C1 segment of cervical spinal cord (tissue), 14 donors: ENCODE measurements at regions not wholly inside any gene's neighbourhood (a gene's known extent, or its start where the extent isn't known, plus 50 kb on each side); places are given as distances from the start of the nearest gene placed in this dataset.

Experiments used
- DNase-seq, 14 donors: peaks; one replicate each; lab custom pipeline; 2025; lab: John Stamatoyannopoulos, UW

DNA sequence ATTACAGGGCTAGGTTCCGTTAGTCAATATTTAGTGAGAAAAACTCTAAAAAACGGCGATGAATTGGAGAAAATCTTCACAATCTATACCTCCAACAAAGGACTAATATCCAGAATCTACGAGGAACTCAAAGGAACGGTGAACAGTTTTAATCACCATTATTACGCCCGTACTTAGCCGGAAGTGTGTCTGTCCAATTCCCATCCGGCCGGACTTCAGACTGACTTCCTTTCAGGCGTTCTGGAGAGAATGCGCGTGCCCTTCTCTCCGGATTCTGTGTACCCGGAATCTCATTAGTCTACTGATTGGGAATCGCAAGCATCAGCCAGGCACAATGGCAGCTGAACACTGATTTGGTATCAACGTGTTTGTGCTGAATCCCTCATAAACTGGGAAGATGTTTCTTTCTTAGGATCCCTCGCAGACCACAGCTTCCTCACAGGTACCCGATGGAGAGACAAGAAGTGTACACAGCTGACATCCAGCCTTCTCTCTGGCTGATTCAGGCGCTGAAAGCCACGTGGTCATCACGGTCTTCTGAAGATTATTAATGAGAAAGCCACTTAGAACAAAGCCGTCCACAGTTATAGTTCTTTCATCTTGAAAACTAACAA is 239.9 kb downstream of the ZNF516 start:
- DNase-seq: no peak

DNA sequence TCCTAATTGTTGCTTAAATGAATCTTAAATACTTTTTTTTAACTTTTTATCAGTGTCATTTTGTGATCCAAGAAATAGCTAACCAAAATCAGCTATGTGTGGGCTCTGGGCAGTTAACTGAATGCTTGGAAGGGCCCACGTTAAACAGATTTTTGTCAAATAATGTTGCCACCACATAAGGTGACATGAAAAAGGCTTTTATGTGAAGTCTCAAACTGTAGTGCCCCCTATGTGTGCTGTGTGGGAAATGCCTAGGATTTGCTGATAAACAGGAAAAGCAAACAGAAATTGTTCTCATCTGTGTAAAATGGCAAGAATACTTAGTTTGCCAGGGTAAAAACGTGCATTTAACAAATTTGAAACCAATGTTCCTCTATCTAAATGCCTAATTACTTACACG is 242.2 kb downstream of the ZNF516 start:
- DNase-seq: no peak

DNA sequence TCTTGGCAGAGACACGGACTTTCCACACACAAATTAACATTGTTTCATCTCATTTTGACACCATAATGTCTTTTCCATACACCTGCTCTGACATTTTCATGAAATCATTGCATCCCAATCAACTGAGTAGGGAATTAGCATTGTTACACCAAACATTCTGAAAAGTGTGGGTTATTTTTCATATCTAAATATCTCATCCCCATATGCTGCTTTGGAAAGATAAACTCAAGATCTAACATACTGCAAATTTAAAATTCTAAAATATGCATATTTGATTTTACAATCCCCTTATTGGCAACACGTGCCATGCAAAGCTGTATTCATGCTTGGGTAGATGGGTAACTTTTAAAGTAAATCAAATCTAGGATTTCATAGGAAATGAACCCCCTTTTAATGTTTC is 242.9 kb downstream of the ZNF516 start:
- no peak for DNase-seq

DNA sequence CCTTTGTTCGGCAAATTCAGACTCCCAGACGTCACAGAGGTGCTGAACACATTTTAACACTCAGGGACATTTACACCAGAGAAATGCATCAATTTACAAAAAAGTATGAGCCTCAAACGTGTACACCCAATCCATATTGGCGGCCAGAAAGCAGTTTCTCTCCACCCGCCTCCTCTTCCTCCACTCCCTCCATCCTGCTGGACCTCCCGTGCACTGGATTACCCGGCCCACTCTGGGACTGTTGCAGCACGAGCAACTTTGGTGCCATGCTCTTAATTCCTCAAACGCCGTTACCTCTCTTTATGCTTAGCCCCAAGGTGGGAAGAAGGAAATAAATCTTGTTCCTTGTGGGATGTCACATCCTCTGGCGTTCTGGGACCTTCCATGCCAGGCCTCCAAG is 243.4 kb downstream of the ZNF516 start:
- DNase-seq: no peak

DNA sequence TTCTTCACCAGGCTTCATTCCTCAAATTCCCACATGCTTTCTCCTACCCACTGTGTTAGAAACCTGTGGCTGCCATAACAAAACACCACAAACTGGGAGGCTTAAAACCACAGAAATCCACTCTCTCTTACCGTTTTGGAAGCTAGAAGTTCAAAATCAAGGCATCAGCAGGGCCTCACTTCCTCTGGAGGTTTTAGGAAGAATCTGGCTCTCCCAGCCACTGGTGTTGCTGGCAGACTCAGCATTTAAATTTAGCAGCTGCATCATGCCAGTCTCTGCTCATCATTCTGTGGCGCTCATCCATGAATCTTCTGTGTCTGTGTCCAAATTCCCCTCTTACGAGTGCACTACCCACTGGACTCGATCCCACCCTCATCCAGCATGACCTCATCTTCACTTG is 248.5 kb downstream of the ZNF516 start:
- DNase-seq: no peak

DNA sequence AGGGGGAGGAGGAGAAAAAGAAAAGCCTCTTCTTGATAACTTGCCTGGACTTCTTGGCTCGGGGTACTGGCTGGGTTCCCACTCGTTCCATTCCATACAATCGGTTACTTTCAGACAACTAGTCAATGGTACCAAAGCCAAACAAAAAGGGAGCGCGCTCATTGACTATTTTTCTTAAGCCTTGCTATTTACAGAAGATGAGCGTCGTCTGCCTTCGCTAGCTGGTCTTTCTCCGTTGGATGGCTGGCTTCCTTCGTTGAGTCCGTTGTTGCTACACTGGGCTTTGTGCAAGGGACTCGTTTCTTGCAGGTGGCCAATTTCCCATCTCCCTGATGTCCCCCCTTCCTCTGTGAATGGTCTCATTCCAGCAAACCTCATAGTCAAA is 260.4 kb downstream of the ZNF516 start:
- peak in 1 of 14 donors; percentile 18 for DNase-seq

DNA sequence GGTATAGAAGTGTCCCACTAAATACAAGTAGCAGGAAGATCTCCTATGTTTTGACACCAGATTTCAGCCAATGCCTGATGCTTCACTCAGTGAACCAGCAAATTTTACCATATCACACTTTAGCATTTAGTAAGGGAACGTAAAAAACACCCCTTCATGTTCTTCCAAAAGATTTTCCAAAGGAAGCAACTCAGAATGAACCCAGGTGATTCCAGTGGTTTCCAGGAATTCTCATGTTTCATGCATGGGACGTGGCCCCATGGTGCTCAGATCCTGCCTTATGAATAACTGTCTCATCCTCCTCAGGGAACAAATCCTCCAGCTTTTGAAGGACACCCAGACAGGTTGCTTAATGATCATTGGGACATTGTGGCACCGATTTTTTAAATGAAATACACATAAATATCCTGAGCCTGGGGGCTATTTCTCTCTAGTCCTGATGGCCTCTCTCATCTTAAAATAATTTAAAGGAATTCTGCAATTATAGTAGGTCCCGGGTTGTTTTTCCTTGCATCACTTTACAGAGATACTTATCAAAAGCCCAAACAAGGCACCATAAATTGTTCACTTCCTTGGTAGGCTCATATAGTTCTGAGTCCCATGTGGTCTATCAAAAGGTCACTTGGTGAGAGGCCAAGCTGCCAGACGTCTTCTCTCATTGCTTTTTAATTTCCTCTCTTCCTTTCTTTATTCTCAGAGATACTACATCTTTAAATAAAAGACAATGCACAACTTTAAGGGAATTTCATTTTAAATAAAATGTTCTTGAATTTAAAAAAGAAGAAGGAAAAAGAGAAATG is 261.0 kb downstream of the ZNF516 start:
- DNase-seq: no peak

DNA sequence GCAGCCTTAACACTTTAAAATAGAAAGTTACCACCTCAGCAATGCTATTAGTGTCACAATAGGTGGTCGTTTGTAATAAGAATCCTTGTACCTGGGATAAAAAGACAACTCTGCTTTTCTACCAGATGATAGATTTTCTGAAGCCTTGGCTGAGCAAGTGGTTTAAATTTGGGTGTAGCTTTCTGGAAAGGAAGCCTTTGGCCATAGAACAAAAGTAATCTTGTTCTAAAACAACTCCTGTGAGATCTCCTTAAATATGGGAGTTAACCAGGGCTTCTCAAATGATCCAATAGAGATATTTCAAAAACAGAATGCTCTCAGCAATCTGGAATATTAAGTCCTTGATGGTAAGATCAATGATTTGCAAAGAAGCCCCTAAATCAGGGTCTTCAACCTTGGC is 261.6 kb downstream of the ZNF516 start:
- no peak for DNase-seq

DNA sequence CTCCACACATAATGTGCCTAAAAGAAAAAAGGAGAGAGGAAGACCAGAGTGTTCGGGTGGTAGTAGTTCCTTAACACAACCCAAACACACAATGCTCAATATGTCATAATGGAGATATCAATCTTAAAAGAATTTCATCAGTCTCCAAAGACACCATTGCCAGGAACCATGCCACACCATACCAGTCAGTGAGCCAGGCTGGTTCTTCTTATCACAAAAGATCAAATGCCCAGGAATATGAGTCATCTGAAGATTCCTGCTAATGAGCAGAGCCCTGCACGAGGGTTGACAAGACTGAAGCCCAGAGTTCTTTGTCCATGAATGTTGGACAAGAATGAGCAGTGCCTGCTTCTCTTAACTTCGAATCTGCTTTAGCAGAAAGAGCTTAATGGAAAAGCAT is 262.3 kb downstream of the ZNF516 start:
- no peak for DNase-seq

DNA sequence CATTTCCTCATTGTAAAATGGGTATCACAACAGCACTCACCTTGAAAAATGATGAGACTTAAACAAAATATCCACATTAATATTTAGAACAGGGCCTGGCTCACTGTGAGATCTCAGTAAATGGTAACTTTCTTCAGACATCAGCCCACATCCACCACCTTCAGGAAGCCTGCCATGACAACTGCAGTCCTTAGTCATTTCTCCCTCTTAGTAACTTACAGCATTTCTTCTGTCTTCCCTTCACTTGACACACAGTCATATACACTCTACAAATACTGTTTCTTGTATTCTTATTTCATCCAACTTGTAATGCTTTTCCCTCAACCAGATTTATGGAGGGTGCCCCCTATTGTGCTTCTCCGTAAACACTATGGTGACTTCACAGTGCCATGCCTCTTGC is 263.0 kb downstream of the ZNF516 start:
- no peak for DNase-seq

DNA sequence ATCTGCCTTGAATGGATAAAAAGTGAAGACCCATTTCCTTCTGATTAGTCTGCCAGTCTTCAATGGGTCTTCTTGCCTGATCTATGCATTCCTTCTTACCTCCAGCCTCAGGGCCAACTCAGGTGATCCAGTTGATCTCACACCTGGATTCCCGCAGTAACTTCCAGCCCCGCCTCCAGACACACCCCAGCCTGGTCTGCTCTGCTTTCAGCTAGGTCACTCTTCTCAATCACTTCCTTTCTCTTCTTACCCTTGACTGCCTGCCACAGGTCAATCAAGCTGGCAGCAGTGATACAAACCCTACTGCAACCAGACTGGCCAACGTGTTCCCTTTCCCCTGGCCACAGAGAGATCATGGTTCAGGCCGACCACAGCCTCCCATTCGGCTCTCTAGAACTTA is 263.6 kb downstream of the ZNF516 start:
- DNase-seq: no peak

DNA sequence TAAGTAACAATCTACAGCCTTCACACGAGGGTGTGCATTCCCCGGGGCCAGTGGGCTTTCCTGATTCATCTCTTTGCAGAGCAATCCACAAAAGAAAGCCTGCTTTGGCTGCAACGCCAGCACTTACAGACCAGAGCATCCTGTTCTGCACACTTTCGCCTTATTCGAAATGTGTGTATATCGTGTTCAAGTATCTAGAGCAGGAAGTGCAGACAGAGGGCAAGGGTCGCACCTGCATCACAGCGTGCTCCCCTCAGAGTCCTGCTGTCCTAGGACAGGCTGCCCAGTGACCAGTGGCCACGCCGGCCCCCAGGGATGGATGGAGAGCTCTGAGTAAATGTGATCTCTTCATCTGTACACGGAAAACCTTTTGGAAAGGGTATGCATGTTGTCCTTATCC is 264.3 kb downstream of the ZNF516 start:
- no peak for DNase-seq

DNA sequence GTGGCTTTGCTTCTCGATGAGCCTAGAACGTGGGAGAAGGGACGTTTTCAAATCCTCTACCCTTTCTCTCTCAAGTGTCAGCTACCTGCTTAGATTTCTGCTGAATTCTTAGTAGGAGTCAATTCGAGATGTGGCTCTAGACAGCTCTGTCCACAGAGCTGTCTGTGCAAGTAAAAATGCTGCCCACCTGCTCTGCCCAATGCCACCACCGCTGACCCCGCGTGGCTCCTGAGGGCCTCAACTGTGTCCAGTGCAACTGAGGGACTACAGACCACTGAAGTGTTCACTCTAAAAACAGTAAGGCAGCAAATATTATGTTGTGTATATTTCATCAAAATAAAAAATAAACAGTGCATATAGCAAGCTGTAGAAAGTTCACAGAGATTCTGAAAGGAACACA is 266.3 kb downstream of the ZNF516 start:
- DNase-seq: no peak

DNA sequence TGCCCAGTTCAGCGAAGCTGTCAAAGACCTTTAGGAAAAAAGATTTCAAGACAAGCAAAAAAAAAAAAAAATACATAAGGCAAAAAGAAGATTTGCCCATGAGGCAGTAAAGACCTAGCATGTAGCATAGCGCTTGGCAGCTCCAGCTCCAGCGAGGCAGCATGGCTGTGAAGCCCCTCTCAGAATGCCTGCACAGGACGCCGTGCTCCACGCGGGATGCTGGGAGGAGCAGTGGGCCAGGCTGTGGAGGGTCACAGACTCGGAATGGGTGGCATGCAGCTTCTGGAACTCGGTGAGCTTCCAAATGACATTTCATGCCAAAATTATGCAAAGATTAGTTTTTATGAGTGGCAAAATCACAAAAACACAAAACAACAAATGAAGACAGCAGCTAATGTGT is 267.3 kb downstream of the ZNF516 start:
- DNase-seq: no peak

DNA sequence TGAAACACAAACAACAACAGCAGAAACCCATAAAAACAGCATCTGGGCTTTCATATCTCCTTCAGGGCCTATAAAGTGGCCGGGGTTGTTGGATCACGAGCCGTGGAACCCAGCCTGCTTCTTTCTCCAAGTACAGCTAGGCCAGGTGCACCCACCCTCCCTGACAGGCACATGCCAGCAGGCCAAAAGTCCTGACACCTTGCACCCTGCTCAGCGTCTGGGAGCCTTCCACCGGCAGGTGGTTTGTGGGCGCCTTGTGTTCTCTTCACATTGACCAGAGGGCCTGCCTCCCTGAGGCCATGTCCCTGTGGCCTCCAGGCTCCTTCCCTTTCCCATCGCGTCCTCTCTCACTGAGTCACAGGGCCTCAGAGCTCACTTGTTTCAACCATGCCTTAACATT is 271.6 kb downstream of the ZNF516 start:
- DNase-seq: no peak

DNA sequence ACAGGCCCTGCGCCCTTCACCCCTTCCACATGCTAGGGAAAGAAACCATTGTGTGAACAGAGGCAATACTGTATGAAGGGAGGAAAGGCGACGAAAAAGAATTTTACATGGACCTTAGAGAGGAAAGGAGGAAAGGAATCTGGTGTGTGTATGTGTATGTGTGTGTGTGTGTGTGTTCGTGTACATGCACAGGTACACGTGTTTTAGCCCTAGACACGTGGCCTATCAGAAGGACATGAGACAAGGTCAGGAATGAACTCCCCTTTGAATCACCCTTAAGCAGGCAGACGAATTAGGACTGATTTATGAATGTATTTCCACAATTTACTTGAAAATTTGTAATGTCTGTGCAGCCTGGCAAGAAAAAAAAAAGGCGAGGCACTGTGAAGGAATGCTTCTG is 276.0 kb downstream of the ZNF516 start:
- no peak for DNase-seq

DNA sequence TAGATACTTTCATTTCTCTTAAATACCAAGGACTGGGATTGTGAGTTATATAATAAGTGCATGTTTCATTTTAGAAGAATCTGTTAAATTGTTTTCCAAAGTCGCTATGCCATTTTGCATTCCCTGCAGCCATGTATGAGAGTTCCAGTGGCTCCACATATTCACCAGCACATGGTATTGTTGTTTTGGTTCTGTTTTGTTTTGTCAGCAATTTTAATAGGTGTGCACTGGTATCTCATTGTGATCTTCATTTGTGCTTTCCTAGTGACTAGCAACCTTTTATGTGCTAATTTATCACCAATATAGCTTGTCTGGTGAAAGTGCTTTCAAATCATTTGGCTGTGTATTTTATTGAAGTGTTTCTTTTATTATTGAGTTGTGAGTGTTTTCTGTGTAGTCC is 278.9 kb downstream of the ZNF516 start:
- no peak for DNase-seq

DNA sequence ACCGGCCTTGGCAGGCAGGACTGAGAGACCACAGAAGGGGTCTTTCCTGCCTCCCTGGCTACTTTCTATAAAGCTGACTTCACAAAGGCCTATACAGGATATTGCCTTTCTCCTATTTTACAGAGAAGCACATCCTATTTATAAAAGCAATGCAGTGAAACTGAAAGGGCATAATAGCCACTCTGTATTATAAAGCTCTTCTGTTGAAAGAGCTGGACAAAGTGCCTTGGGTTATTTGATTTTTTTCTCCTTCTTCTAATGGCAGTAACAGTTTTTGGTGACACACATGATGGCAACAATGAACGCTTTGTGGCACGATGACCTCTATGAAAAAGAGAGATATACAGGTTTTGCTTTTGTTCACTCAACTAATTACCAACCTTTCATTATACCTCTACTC is 281.1 kb downstream of the ZNF516 start:
- DNase-seq: no peak

DNA sequence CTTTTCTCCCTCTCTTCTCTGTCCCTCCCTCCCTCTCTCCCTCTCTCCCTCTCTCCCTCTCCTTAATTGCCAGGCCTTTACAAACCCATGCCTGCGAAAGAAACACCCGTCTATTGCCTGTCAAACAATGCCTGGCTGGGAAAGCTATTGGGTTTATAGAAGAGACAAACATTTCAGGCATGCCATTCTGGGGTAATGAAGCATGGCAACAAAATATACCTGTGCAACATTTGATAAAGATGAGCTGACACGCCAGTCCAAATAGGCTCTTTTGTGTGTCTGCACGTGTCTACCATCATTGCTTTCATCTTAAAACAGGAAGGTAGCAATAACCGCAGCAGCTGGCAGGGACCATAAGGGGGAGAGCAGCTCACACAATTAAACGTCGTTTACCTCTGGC is 282.1 kb downstream of the ZNF516 start:
- no peak for DNase-seq

DNA sequence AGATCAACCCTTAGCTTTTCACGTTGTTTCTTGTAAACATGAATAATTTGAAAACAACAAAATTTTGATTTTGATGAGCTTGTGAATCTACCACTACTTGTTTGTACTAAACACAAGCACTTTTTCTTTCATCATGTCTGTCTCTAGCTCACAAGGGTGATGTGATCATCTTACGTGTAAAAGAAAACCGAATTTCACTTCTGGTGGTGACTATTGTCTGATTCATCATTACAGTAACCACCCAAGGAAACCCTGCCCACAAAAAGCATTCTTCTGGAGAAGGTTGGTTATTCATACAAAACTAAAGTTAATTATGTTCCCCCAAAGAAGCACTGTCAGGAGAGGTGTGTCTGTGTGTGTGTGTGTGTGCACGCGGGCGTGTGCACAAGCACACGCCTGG is 285.4 kb downstream of the ZNF516 start:
- DNase-seq: no peak

DNA sequence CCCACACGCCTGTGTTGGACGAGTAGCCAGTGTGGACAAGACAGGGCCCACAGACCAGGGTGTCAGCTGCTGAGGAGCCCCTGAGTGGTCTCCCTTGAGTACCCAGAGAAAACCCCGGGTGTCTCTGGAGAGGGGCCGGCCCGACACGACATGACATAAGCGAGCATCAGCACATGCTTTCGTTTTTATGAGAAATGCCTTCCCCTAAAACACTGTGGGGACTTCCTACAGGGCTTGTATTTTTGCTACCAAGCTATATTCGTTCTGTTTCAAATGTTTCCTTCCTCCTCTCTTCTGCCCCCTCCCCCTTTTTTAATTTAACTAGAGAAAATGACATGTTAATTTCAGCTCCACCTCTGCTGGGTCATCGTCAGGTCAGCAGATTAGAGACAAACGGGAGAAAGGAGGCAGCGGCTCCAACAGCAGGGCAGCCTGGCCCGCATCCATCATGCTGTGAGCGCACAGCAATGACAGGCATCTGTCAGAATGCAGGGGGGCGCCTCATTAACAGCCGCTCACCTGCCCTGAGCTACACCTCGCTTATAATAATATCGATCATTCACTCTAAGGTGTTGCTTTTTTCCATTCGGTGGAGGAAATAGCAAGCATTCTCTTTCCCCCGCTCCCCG is 286.2 kb downstream of the ZNF516 start:
- no peak for DNase-seq

DNA sequence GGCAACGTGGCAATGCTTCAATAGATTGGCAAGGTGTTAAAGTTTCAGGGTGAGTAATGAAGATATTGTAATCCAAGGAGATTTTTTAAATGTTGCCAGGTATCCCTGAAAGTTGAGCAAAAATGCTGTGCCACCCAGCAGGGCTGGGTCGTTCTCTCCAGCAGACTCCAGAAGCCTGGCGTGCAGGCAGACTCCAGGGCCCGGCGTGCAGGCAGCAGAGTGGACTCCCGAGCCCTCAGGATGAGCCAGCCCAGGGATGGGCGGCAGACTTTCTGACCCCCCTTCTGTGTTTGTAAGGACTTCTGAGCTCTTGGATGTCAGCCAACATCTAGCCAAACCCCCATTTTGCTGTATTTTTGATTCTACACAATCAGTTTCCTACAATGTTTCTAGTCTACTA is 289.1 kb downstream of the ZNF516 start:
- DNase-seq: no peak

DNA sequence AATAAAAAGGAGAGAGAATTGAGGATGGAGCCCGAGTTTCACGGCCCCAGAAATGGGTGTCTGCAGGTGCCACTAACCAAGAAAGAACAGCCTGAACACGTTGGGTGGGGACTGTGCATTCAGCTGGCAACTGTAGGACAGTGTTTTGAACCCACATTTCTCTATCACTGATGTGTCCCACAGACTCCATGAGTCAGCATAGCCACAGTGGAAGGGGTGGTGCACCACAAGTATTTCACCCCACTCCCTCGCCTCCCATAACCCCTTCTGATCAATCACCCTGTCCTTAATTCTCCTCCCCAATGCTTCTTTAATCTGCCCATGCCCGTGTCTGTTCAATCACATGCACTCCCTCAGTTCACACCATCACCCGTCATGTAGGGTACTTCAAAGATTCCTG is 291.5 kb downstream of the ZNF516 start:
- no peak for DNase-seq
